GM23338 (cell line): ENCODE measurements at regions not wholly inside any gene's neighbourhood (a gene's known extent, or its start where the extent isn't known, plus 50 kb on each side); places are given as distances from the start of the nearest gene placed in this dataset.
"Not testable (repeated sequence)": the region's sequence is repeated elsewhere in the genome, so short reads cannot be mapped to it uniquely, and the experiment has no call there.

Experiments
- ATAC-seq: fragments of 200-7000 bp; cut with Tn5 transposase; 3 replicates; pipeline ENCODE4 v1.9.1; 2020
- DNase-seq: peaks from one replicate; pipeline ENCODE4 v3.0.0-alpha.2; 2015; ENCODE audit warnings: low spot score
- H2AFZ ChIP-seq: fragments of 200-600 bp; sonication (generic); 2 replicates; pipeline ENCODE4 v1.8.0; 2016; ENCODE audit warnings: antibody characterized with exemption, mild to moderate bottlenecking, moderate library complexity
- H3F3A ChIP-seq: fragments of 200-600 bp; sonication (generic); replicated peaks from 2 replicates; pipeline ENCODE4 v1.8.0; 2017; ENCODE audit warnings: antibody characterized with exemption, mixed run types, low read depth
- H3K27ac ChIP-seq: fragments of 200-600 bp; sonication (generic); 2 replicates; pipeline ENCODE4 v1.6.1; 2016; ENCODE audit warnings: low read depth
- H3K27me3 ChIP-seq: fragments of 200-600 bp; sonication (generic); 2 replicates; pipeline ENCODE4 v1.8.0; 2016; ENCODE audit warnings: mild to moderate bottlenecking, mixed run types, moderate library complexity; ENCODE audit not compliant: insufficient read depth
- H3K36me3 ChIP-seq: fragments of 200-600 bp; sonication (generic); 2 replicates; pipeline ENCODE4 v1.8.0; 2016; ENCODE audit warnings: mild to moderate bottlenecking; ENCODE audit not compliant: insufficient read depth
- H3K4me1 ChIP-seq: fragments of 200-600 bp; sonication (generic); 2 replicates; pipeline ENCODE4 v1.8.0; 2016; ENCODE audit warnings: mild to moderate bottlenecking, moderate library complexity; ENCODE audit not compliant: insufficient read depth
- H3K4me2 ChIP-seq: fragments of 200-600 bp; sonication (generic); 2 replicates; pipeline ENCODE4 v1.7.1; 2017; ENCODE audit warnings: mixed run types
- H3K4me3 ChIP-seq: fragments of 200-600 bp; sonication (generic); 2 replicates; pipeline ENCODE4 v1.6.1; 2016; ENCODE audit warnings: mixed run types
- H3K79me2 ChIP-seq: fragments of 200-600 bp; sonication (generic); replicated peaks from 2 replicates; pipeline ENCODE4 v1.8.0; 2017; ENCODE audit warnings: mild to moderate bottlenecking; ENCODE audit not compliant: insufficient read depth
- H3K9me2 ChIP-seq: fragments of 200-600 bp; sonication (generic); 2 replicates; pipeline ENCODE4 v1.8.0; 2017; ENCODE audit not compliant: insufficient read depth
- H4K20me1 ChIP-seq: fragments of 200-600 bp; sonication (generic); replicated peaks from 2 replicates; pipeline ENCODE4 v1.8.0; 2017; ENCODE audit warnings: mild to moderate bottlenecking; ENCODE audit not compliant: insufficient read depth
- H3K27ac Mint-ChIP-seq: 2 replicates; pipeline ENCODE4 v1.8.0; 2020; ENCODE audit warnings: inconsistent platforms, mild to moderate bottlenecking, moderate library complexity, mixed read lengths
- H3K27me3 Mint-ChIP-seq: 3 replicates; pipeline ENCODE4 v1.8.0; 2022; ENCODE audit warnings: low read depth, mild to moderate bottlenecking, moderate library complexity, mixed read lengths, inconsistent platforms; ENCODE audit not compliant: insufficient read depth, poor library complexity
- H3K36me3 Mint-ChIP-seq: 3 replicates; pipeline ENCODE4 v1.8.0; 2021; ENCODE audit warnings: low read depth, mild to moderate bottlenecking, inconsistent platforms, moderate library complexity, mixed read lengths
- H3K4me1 Mint-ChIP-seq: 3 replicates; pipeline ENCODE4 v1.8.0; 2020; ENCODE audit warnings: mild to moderate bottlenecking, inconsistent platforms, mixed read lengths
- H3K4me3 Mint-ChIP-seq: 3 replicates; pipeline ENCODE4 v1.8.0; 2021; ENCODE audit warnings: moderate library complexity, mild to moderate bottlenecking, inconsistent platforms, mixed read lengths
- H3K9me3 Mint-ChIP-seq: 3 replicates; pipeline ENCODE4 v1.8.0; 2020; ENCODE audit warnings: moderate library complexity, mild to moderate bottlenecking, inconsistent platforms, mixed read lengths
- CREB1 ChIP-seq: fragments of 250-450 bp; sonication (Bioruptor Pico); IDR thresholded peaks from 2 replicates; pipeline ENCODE4 v1.5.0; 2020; ENCODE audit warnings: low read depth, mild to moderate bottlenecking, moderate library complexity
- EZH2 ChIP-seq: fragments of 200-600 bp; sonication (generic); IDR thresholded peaks from one replicate; pipeline ENCODE4 v1.8.0; 2017; ENCODE audit warnings: antibody characterized with exemption, mild to moderate bottlenecking, low read depth; ENCODE audit not compliant: unreplicated experiment
- ZNF462 ChIP-seq: fragments of 250-450 bp; sonication (Bioruptor Pico); IDR thresholded peaks from 2 replicates; pipeline ENCODE4 v1.5.0; 2020; ENCODE audit warnings: mild to moderate bottlenecking, moderate library complexity

DNA sequence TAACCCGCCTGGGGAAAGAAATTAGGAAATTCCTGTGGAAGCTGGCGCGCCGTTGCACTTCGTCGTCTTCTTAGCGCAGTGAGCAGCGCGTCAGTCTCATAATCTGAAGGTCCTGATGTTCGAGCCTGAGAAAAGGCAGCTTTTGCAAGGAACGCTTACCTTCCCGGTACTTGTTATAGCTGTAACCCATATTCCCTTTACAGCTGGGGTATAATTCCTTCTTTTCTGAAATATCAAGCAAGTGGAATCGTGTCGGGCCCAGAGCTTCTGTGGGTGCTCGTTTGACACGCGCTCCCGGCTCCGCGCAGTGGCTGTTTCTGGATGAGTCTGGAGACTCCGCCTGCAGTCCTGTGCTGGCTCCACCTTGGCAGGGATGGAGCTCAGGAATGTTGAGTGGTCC lies 491.2 kb downstream of the PRIM2 start:
- H3K27me3 ChIP-seq: peaks cover 58% of the 10 kb centered on the region
- peak overlapping the region; percentile 52 for H3K4me3 ChIP-seq
- ATAC-seq (peak; percentile 67), DNase-seq (peak; percentile 76)
- not testable (repeated sequence) for H3K9me2 ChIP-seq, H3K79me2 ChIP-seq, H3K27ac ChIP-seq, H3K27ac Mint-ChIP-seq, H4K20me1 ChIP-seq, H3K36me3 Mint-ChIP-seq, H3K9me3 Mint-ChIP-seq, H3K36me3 ChIP-seq
- peak overlapping the region; percentile 38; the same call in 1 of the 2 replicates for H2AFZ ChIP-seq
- H3K27me3 Mint-ChIP-seq: peaks cover 41% of the 10 kb centered on the region
- peak; percentile 53; the same call in 1 of the 2 replicates for TF ChIP-seq CREB1 (CRISPR knock-in tag)
- H3K4me2 ChIP-seq: peak overlapping the region; percentile 85
- H3K4me1 Mint-ChIP-seq: peaks cover 27% of the 10 kb centered on the region
- peaks cover 11% of the 10 kb centered on the region for H3K4me1 ChIP-seq
- peaks cover 12% of the 10 kb centered on the region for H3F3A ChIP-seq
- peak overlapping the region; percentile 79 for H3K4me3 Mint-ChIP-seq

DNA sequence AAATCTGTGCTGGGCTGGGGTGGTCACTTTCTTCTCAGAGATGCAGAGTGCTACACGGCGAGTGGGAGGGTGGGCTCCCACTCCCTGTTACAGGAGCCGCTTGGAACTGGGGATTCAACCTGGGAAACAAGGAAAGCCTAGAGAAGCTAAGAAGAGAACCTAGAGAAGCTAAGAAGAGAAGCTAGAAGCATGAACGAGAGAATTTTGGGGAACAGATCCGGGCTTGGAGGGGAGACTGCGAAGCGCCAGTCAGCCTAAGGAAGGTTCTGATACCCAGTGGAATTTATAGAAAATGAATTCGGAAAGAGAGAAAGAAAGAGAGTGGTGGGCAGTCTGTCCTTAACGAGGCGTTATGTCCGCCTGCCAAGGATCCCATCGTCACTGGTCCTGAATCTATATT lies 492.0 kb downstream of the PRIM2 start:
- Mint-ChIP-seq H3K4me1 (peaks cover 27% of the 10 kb centered on the region), H3K27me3 (peaks cover 43% of the 10 kb centered on the region), H3K4me3 (peak overlapping the region; percentile 79)
- not testable (repeated sequence) for H4K20me1 ChIP-seq, H3K27ac ChIP-seq, ATAC-seq, H3K36me3 Mint-ChIP-seq, H3K9me2 ChIP-seq, H3K27ac Mint-ChIP-seq, H3K9me3 Mint-ChIP-seq, DNase-seq, H3K36me3 ChIP-seq, H3K79me2 ChIP-seq, H3F3A ChIP-seq
- peak; percentile 54 for TF ChIP-seq EZH2
- Histone ChIP-seq H3K4me1 (peaks cover 11% of the 10 kb centered on the region), H3K4me2 (peak overlapping the region; percentile 85), H3K4me3 (peak overlapping the region; percentile 52), H3K27me3 (peaks cover 58% of the 10 kb centered on the region), H2AFZ (0 out of 2 replicates have a peak overlapping the region, but pooled peaks have one; percentile 74)

- ATAC-seq (peak; percentile 83), DNase-seq (peak; percentile 84)
- H3K4me3 ChIP-seq: peak overlapping the region; percentile 69
- H3K36me3 ChIP-seq, H3F3A ChIP-seq, H3K4me1 ChIP-seq, H4K20me1 ChIP-seq, H3K79me2 ChIP-seq, H3K27ac Mint-ChIP-seq, H3K36me3 Mint-ChIP-seq, H3K9me2 ChIP-seq, H3K9me3 Mint-ChIP-seq, H3K27ac ChIP-seq, H3K4me1 Mint-ChIP-seq: not testable (repeated sequence)
- peak; percentile 32; the same call in 1 of the 2 replicates for TF ChIP-seq CREB1 (CRISPR knock-in tag)
- peak; percentile 49; the same call in 1 of the 2 replicates for TF ChIP-seq ZNF462 (CRISPR knock-in tag)
- H3K27me3 Mint-ChIP-seq: peaks cover 47% of the 10 kb centered on the region
- H3K4me2 ChIP-seq: peak overlapping the region; percentile 79
- H3K27me3 ChIP-seq: peaks cover 71% of the 10 kb centered on the region
- peak overlapping the region; percentile 82 for H2AFZ ChIP-seq
- peak overlapping the region; percentile 94 for H3K4me3 Mint-ChIP-seq
Observed at GRCh38 chr6:57813271-57814075, 496.0 kb downstream of the PRIM2 start.

DNA sequence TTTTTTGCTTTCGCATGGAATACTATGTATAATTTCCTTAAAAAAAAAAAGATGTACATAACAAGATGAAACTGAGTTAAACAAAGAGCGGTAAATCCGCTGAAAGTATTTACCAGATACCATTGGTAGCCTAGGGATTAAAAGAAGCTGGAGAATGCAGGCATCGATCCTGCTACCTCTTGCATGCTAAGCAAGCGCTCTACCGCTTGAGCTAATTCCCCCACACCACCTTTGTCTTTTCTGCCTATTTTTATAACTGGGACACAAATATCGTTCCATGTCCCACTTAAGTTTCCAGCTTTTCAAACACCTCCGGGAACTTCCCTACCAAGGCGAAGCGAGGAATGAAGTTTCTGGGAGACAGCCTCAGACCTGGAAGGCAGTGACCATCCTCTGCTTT lies 498.4 kb downstream of the PRIM2 start:
- peak; percentile 52 for DNase-seq
- H3K4me3 Mint-ChIP-seq: peak overlapping the region; percentile 63
- H3K9me2 ChIP-seq, H3K79me2 ChIP-seq, H3K4me1 ChIP-seq, H3K27ac ChIP-seq, H3K36me3 Mint-ChIP-seq, H3F3A ChIP-seq, H3K9me3 Mint-ChIP-seq, H3K27ac Mint-ChIP-seq, H3K4me1 Mint-ChIP-seq, H4K20me1 ChIP-seq, H3K36me3 ChIP-seq, H2AFZ ChIP-seq, ATAC-seq: not testable (repeated sequence)
- H3K4me3 ChIP-seq: peak overlapping the region; percentile 53
- H3K27me3 ChIP-seq: peaks cover 68% of the 10 kb centered on the region
- peaks cover 38% of the 10 kb centered on the region for H3K27me3 Mint-ChIP-seq
- H3K4me2 ChIP-seq: peak overlapping the region; percentile 74
